GM23338 (cell line): ENCODE measurements at regions not wholly inside any gene's neighbourhood (a gene's known extent, or its start where the extent isn't known, plus 50 kb on each side); places are given as distances from the start of the nearest gene placed in this dataset.

Experiments used
- ATAC-seq: fragments of 200-7000 bp; cut with Tn5 transposase; 3 replicates; pipeline ENCODE4 v1.9.1; 2020
- DNase-seq: peaks from one replicate; pipeline ENCODE4 v3.0.0-alpha.2; 2015; ENCODE audit warnings: low spot score
- H2AFZ ChIP-seq: fragments of 200-600 bp; sonication (generic); 2 replicates; pipeline ENCODE4 v1.8.0; 2016; ENCODE audit warnings: antibody characterized with exemption, mild to moderate bottlenecking, moderate library complexity
- H3F3A ChIP-seq: fragments of 200-600 bp; sonication (generic); replicated peaks from 2 replicates; pipeline ENCODE4 v1.8.0; 2017; ENCODE audit warnings: antibody characterized with exemption, mixed run types, low read depth
- H3K27ac ChIP-seq: fragments of 200-600 bp; sonication (generic); 2 replicates; pipeline ENCODE4 v1.6.1; 2016; ENCODE audit warnings: low read depth
- H3K27me3 ChIP-seq: fragments of 200-600 bp; sonication (generic); 2 replicates; pipeline ENCODE4 v1.8.0; 2016; ENCODE audit warnings: mild to moderate bottlenecking, mixed run types, moderate library complexity; ENCODE audit not compliant: insufficient read depth
- H3K36me3 ChIP-seq: fragments of 200-600 bp; sonication (generic); 2 replicates; pipeline ENCODE4 v1.8.0; 2016; ENCODE audit warnings: mild to moderate bottlenecking; ENCODE audit not compliant: insufficient read depth
- H3K4me1 ChIP-seq: fragments of 200-600 bp; sonication (generic); 2 replicates; pipeline ENCODE4 v1.8.0; 2016; ENCODE audit warnings: mild to moderate bottlenecking, moderate library complexity; ENCODE audit not compliant: insufficient read depth
- H3K4me2 ChIP-seq: fragments of 200-600 bp; sonication (generic); 2 replicates; pipeline ENCODE4 v1.7.1; 2017; ENCODE audit warnings: mixed run types
- H3K4me3 ChIP-seq: fragments of 200-600 bp; sonication (generic); 2 replicates; pipeline ENCODE4 v1.6.1; 2016; ENCODE audit warnings: mixed run types
- H3K79me2 ChIP-seq: fragments of 200-600 bp; sonication (generic); replicated peaks from 2 replicates; pipeline ENCODE4 v1.8.0; 2017; ENCODE audit warnings: mild to moderate bottlenecking; ENCODE audit not compliant: insufficient read depth
- H3K9me2 ChIP-seq: fragments of 200-600 bp; sonication (generic); 2 replicates; pipeline ENCODE4 v1.8.0; 2017; ENCODE audit not compliant: insufficient read depth
- H4K20me1 ChIP-seq: fragments of 200-600 bp; sonication (generic); replicated peaks from 2 replicates; pipeline ENCODE4 v1.8.0; 2017; ENCODE audit warnings: mild to moderate bottlenecking; ENCODE audit not compliant: insufficient read depth
- H3K27ac Mint-ChIP-seq: 2 replicates; pipeline ENCODE4 v1.8.0; 2020; ENCODE audit warnings: inconsistent platforms, mild to moderate bottlenecking, moderate library complexity, mixed read lengths
- H3K27me3 Mint-ChIP-seq: 3 replicates; pipeline ENCODE4 v1.8.0; 2022; ENCODE audit warnings: low read depth, mild to moderate bottlenecking, moderate library complexity, mixed read lengths, inconsistent platforms; ENCODE audit not compliant: insufficient read depth, poor library complexity
- H3K36me3 Mint-ChIP-seq: 3 replicates; pipeline ENCODE4 v1.8.0; 2021; ENCODE audit warnings: low read depth, mild to moderate bottlenecking, inconsistent platforms, moderate library complexity, mixed read lengths
- H3K4me1 Mint-ChIP-seq: 3 replicates; pipeline ENCODE4 v1.8.0; 2020; ENCODE audit warnings: mild to moderate bottlenecking, inconsistent platforms, mixed read lengths
- H3K4me3 Mint-ChIP-seq: 3 replicates; pipeline ENCODE4 v1.8.0; 2021; ENCODE audit warnings: moderate library complexity, mild to moderate bottlenecking, inconsistent platforms, mixed read lengths
- H3K9me3 Mint-ChIP-seq: 3 replicates; pipeline ENCODE4 v1.8.0; 2020; ENCODE audit warnings: moderate library complexity, mild to moderate bottlenecking, inconsistent platforms, mixed read lengths
- CTCF ChIP-seq, 2 experiments: fragments of 200-600 bp in 1 of 2; sonication (generic) in 1 of 2; conservative IDR thresholded peaks; 2 replicates each; pipeline versions ENCODE4 v1.5.1 to v1.6.1; 2016 to 2017; ENCODE audit warnings: antibody characterized with exemption in 2 of 2, low read depth in 2 of 2, mild to moderate bottlenecking in 2 of 2, moderate library complexity in 1 of 2
- EZH2 ChIP-seq: fragments of 200-600 bp; sonication (generic); IDR thresholded peaks from one replicate; pipeline ENCODE4 v1.8.0; 2017; ENCODE audit warnings: antibody characterized with exemption, mild to moderate bottlenecking, low read depth; ENCODE audit not compliant: unreplicated experiment
- EZH2phosphoT487 ChIP-seq: fragments of 200-600 bp; sonication (generic); IDR thresholded peaks from one replicate; pipeline ENCODE4 v1.8.1; 2018; ENCODE audit warnings: antibody characterized with exemption; ENCODE audit not compliant: unreplicated experiment
- JUNB ChIP-seq: IDR thresholded peaks from one replicate; pipeline ENCODE4 v1.6.1; 2016; ENCODE audit warnings: antibody characterized with exemption; ENCODE audit not compliant: unreplicated experiment
- NANOG ChIP-seq: IDR thresholded peaks from 2 replicates; pipeline ENCODE4 v1.6.1; 2016; ENCODE audit warnings: antibody characterized with exemption, borderline replicate concordance
- POLR2AphosphoS5 ChIP-seq: IDR thresholded peaks from 2 replicates; pipeline ENCODE4 v1.6.1; 2016; ENCODE audit warnings: antibody characterized with exemption, low read depth
- STAT1 ChIP-seq: IDR thresholded peaks from one replicate; pipeline ENCODE4 v1.6.1; 2016; ENCODE audit warnings: antibody characterized with exemption; ENCODE audit not compliant: unreplicated experiment
- ZNF114 ChIP-seq: fragments of 250-450 bp; sonication (Bioruptor Pico); IDR thresholded peaks from 2 replicates; pipeline ENCODE4 v1.5.0; 2020; ENCODE audit warnings: mild to moderate bottlenecking, moderate library complexity
- ZNF462 ChIP-seq: fragments of 250-450 bp; sonication (Bioruptor Pico); IDR thresholded peaks from 2 replicates; pipeline ENCODE4 v1.5.0; 2020; ENCODE audit warnings: mild to moderate bottlenecking, moderate library complexity

- TF ChIP-seq ZNF462 (CRISPR knock-in tag), result no peak
These were observed 219.0 kb downstream of the MZT1 start (continued) for GRCh38 chr13:72508392-72508791.

- Histone ChIP-seq H3K27me3 (no peaks in the 10 kb centered on the region), H3K36me3 (no peaks in the 10 kb centered on the region), H4K20me1 (no peaks in the 10 kb centered on the region), H2AFZ (no peak overlapping the region), H3K27ac (no peak overlapping the region), H3K79me2 (no peaks in the 10 kb centered on the region), H3K9me2 (no peaks in the 10 kb centered on the region), H3K4me3 (no peak overlapping the region), H3F3A (no peaks in the 10 kb centered on the region), H3K4me1 (no peaks in the 10 kb centered on the region), H3K4me2 (no peak overlapping the region)
- Mint-ChIP-seq H3K9me3 (no peaks in the 10 kb centered on the region), H3K4me1 (peaks cover 4% of the 10 kb centered on the region; the same call in 2 of the 3 replicates), H3K27me3 (no peaks in the 10 kb centered on the region), H3K36me3 (no peaks in the 10 kb centered on the region), H3K27ac (no peak overlapping the region), H3K4me3 (no peak overlapping the region)
- ATAC-seq (no peak), DNase-seq (no peak)
- TF ChIP-seq CTCF (conservative IDR thresholded peaks at IDR 0.05; ENCODE audit: low read depth in 2 of 2) (no peak), STAT1 (no peak), POLR2AphosphoS5 (no peak), EZH2phosphoT487 (no peak), NANOG (no peak), EZH2 (no peak), ZNF114 (no peak), JUNB (no peak)
These were observed 219.8 kb downstream of the MZT1 start for GRCh38 chr13:72507416-72508199.
